Posterior vena cava (tissue), 2 donors: ENCODE measurements at regions not wholly inside any gene's neighbourhood (a gene's known extent, or its start where the extent isn't known, plus 50 kb on each side); places are given as distances from the start of the nearest gene placed in this dataset.

Experiments
- DNase-seq: peaks from one replicate; pipeline ENCODE4 v3.0.0-alpha.2; 2020; ENCODE audit warnings: low spot score
- intact Hi-C, 2 donors: fragments of 100-400 bp; cut with DNase I; formaldehyde crosslinking; loops; one replicate each; pipeline versions ENCODE4 v1.14.1 to v1.14.2; 2022 to 2023
- donor health status: DM: yes; HTN: yes; CAD: no.
- donor health status: DM: yes; HTN: yes; CAD: no.

DNA sequence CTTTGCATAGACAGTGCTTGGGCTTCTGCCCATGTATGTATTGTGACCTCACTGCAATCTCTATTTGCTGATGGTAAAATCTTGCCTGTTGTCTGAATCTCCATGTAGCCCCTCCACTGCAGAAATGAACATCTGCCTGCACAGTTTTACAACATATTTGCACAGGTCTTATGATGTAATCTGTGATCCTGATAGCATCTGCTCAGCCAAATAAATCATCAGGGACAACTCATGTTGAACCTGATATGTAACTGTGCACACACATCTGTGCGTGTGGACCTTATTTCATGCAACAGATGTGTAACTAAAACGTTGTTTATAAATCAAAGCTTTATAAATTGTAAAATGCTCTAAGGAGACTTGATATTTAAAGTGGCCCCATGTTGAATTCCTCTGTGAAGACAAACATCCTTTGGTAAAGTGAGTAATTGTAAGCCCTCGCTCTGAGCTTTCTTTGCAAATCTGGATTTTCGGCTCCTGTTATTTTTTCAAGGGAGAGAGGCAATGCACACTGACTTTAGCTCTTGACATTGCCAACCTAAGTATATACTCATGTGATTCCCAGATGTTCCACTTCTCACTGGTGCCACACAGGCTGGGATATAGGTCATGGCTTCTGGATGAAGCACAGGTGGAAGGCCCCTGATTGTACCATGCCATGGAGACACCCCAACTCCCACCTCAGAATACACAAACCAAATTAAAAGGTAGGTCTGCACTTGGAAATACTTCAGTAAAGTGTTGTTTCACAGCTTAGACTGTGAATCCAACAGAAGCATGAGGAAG lies 371.3 kb downstream of the GRIN2B start:
- intact Hi-C loops: no loop called here
- DNase-seq: no peak

DNA sequence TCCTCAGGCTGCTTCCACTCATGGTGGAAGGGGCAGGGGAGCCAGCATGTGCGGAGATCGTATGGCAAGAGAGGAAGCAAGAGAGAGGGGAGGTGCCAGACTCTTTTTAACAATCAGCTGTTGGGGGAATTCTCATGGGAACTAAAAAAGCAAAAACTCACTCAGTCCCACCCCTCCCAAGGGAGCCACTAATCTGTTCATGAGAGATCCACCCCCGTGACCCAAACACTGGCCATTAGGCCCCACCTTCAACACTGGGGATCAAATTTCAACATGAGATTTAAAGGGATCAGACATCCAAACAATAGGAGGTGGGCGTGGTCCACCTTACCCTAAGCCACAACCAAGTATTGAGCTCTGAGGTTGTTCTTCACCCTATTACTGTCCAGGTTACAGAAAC lies 375.1 kb downstream of the GRIN2B start:
- intact Hi-C loops: no loop called here
- DNase-seq: no peak

DNA sequence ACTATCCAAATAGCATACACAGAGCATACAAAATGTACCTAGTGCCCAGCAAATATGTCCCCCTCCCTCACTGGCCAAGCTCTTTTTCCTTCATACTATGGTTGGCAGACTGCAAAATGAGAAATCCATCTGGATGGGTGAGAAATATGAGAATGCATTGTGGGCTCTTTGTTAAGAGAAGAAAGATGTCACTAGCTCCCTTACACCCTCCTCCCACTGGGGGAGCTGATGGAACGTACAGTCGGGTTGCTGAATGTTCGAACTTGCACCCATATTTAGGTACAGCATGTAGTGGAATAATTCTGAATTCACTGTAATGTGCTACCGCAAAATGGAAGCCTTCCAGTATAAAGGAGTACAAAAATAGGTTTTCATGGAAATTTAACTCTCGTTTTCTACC lies 377.4 kb downstream of the GRIN2B start:
- intact Hi-C loops: no loop called here
- no peak for DNase-seq

- intact Hi-C loops: no loop called here
- DNase-seq: no peak
Observed at GRCh38 chr12:13602172-13602571, 379.2 kb downstream of the GRIN2B start.

- intact Hi-C loops: no loop called here
- no peak for DNase-seq
Observed at GRCh38 chr12:13599176-13599575, 382.2 kb downstream of the GRIN2B start.

GRCh38 chr12:13597837-13598236 lies 383.6 kb downstream of the GRIN2B start:
- DNase-seq: no peak
- intact Hi-C loops: no loop called here

GRCh38 chr12:13597166-13597565 lies 384.2 kb downstream of the GRIN2B start:
- DNase-seq: no peak
- intact Hi-C loops: no loop called here

DNA sequence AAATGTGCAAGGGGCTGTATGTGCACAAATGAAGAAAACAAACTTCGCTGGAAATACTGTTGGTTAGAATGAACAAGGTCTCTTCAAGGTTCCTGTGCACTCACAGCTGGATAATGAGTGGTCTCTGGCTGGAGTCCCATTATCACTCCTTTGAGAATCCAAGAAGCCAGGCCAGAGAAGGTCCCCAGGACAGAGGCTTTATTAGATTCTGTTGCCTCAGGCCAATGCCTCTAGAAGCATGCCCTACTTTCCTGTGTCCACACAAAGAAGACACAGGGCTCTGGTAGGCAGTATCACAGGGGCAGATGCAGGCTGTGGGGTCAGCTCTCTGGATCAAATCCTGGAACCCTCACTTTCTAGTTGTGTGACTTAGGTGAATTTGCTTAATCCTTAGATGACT lies 384.7 kb downstream of the GRIN2B start:
- intact Hi-C loops: no loop called here
- DNase-seq: no peak

DNA sequence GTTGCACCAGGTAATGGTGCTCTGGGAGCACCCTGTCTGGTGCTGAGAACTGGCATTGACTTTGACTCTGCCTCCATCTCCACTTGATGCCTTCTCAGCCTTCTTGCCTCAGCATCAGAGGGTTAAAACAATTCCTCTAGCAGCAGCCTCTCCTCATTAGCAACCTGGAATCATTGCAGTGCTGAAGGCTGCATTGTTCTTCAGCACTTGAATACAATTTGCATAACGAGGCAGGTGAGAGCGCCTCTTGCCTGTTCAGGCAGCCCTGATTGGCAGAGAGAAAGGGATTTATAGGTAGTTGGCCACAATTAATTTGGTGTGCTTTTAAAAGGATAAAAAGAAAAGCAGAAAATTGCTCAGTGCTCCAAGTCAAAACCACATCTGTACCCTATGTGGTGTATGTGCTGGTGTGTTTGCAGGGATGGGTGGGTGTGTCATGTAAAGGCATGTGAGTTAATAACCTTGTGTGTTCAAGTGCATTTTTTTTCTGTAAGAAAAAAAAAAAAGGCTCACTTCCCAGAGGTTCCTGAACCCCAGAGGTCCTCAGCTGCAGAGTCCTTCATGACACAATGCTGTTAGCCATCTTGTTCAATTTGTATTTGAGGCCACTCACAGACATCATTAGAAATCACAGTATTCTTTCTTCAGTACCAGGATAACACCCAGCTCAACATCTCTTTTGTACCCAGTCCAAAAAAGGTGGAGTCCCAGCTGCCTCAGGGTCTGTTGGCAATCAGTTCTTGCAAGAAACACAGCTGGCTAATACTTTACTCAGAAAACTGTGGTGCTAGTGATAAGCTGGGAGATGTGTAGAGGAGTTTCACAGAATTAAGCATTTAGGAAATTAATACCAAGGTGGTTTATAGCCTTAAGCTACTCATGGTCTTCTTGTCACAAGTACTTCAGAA lies 385.6 kb downstream of the GRIN2B start:
- no peak for DNase-seq
- intact Hi-C loops: no loop called here

GRCh38 chr12:13594731-13595514 lies 386.5 kb downstream of the GRIN2B start:
- DNase-seq: no peak
- intact Hi-C loops: no loop called here

DNA sequence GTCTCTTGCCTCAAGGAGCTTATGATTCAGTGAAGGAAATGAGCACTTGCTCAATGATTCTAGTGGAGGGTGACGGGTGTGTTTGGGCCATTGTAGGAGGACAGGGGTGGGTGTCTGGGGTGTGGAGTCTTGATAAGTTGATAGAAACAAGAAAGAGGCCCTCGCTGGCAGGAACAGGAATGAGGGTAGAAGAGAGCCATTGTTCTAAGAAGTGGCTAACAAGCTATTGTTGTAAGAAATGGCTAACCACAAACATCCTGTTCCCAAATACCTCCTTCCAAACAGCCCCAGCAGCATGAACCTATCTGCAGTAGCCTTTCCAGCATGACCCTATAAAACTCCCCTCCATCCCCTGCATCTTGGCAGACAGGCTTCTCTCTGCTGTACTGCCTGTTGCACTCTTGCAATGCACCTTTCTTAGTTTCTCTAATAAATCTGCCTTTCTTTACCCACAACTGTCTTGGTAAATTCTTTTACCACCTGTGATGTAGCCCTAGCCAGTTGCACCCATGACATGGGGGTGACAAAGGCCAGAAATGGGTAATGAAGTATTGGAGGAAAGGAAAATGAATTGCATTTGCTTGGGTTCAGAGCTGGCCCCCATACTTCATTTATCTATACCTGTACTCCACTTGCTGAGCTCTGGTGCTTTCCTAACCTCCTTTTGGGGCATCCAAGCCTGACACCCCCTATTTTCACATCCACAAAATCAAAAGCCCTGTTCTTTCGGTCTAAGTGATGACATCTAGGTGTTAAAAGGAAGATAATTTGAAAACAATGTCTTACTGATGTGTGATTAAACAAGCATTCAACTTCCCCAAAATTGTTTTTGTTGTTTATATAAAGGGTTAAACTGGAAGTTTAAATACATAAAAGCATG lies 389.1 kb downstream of the GRIN2B start:
- intact Hi-C loops: no loop called here

GRCh38 chr12:13591488-13591887 lies 389.9 kb downstream of the GRIN2B start:
- DNase-seq: no peak
- intact Hi-C loops: no loop called here

More for the DNA sequence above, 389.1 kb downstream of the GRIN2B start:
- no peak for DNase-seq

- intact Hi-C loops: no loop called here
- DNase-seq: no peak
Observed at GRCh38 chr12:13591059-13591458, 390.3 kb downstream of the GRIN2B start.

- intact Hi-C loops: no loop called here
- no peak for DNase-seq
Observed at GRCh38 chr12:13588574-13588973, 392.0 kb downstream of the EMP1 start.

- intact Hi-C loops: no loop called here
- DNase-seq: no peak
Observed at GRCh38 chr12:13587721-13588390, 391.3 kb downstream of the EMP1 start.

- intact Hi-C loops: no loop called here
- DNase-seq: no peak
Observed at GRCh38 chr12:13586361-13586760, 389.8 kb downstream of the EMP1 start.

GRCh38 chr12:13584541-13584940 lies 388.0 kb downstream of the EMP1 start:
- intact Hi-C loops: no loop called here
- no peak for DNase-seq

- intact Hi-C loops: no loop called here
- DNase-seq: no peak
Observed at GRCh38 chr12:13583630-13584029, 387.1 kb downstream of the EMP1 start.
